C4-2B (cell line): ENCODE measurements at regions not wholly inside any gene's neighbourhood (a gene's known extent, or its start where the extent isn't known, plus 50 kb on each side); places are given as distances from the start of the nearest gene placed in this dataset.

Source experiments
- CTCF ChIP-seq: fragments of 450-650 bp; conservative IDR thresholded peaks from 2 replicates; pipeline ENCODE4 v1.5.1; 2017; ENCODE audit warnings: mild to moderate bottlenecking
- ZFX ChIP-seq: fragments of 450-650 bp; IDR thresholded peaks from 2 replicates; pipeline ENCODE4 v1.6.1; 2017

- TF ChIP-seq CTCF (no peak), ZFX (no peak)
These were observed 61.3 kb downstream of the SEC61G start for GRCh38 chr7:54697659-54698186.
